Transverse colon (tissue), 4 donors: ENCODE measurements at regions not wholly inside any gene's neighbourhood (a gene's known extent, or its start where the extent isn't known, plus 50 kb on each side); places are given as distances from the start of the nearest gene placed in this dataset.

Source experiments
- CTCF ChIP-seq, 5 experiments: fragments of 200-600 bp in 3 of 5; fragments of 450-650 bp in 2 of 5; sonication (generic) in 3 of 5; IDR thresholded peaks; 1 replicate in 2 of 5; 2 replicates in 3 of 5; pipeline ENCODE4 v1.5.1; 2016 to 2017; ENCODE audit warnings: antibody characterized with exemption in 5 of 5, inconsistent platforms in 3 of 5, mild to moderate bottlenecking in 2 of 5, moderate library complexity in 1 of 5
- EP300 ChIP-seq: sonication (generic); formaldehyde crosslinking; IDR thresholded peaks from one replicate; pipeline ENCODE4 v1.6.1; 2017; ENCODE audit warnings: antibody characterized with exemption, low read depth
- POLR2A ChIP-seq: fragments of 450-650 bp; IDR thresholded peaks from one replicate; pipeline ENCODE4 v1.6.1; 2016; ENCODE audit warnings: antibody characterized with exemption, mild to moderate bottlenecking, moderate library complexity
- POLR2AphosphoS5 ChIP-seq, 3 donors: sonication (generic); formaldehyde crosslinking; IDR thresholded peaks; one replicate each; pipeline ENCODE4 v1.6.1; 2016; ENCODE audit warnings: antibody characterized with exemption in 3 of 3

DNA sequence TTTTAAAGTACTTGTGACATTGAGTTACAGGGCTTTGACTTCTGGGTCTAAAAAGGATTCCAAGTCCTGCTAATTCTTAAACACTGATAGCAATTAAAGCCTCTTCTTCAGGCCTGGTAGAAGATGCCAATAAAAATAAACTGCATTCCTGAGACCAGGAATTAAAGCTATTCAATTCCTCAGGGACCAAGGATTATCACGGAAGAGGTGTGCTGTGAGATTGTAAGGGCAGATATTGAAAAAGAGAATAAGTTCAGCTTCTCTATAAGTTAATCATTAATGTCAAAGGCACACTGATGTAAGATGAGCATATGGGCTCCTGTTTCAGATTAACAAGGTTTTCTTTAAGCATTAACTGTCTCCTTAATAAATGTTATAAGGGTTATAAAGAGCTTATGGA, 611.3 kb downstream of the SI start:
- TF ChIP-seq POLR2A (no peak), CTCF (IDR thresholded peaks at IDR 0.05) (no peak), POLR2AphosphoS5 (IDR thresholded peaks at IDR 0.05) (no peak), EP300 (no peak)
